ENCODE measurements at regions not wholly inside any gene's neighbourhood (a gene's known extent, or its start where the extent isn't known, plus 50 kb on each side); places are given as distances from the start of the nearest gene placed in this dataset.

DNA sequence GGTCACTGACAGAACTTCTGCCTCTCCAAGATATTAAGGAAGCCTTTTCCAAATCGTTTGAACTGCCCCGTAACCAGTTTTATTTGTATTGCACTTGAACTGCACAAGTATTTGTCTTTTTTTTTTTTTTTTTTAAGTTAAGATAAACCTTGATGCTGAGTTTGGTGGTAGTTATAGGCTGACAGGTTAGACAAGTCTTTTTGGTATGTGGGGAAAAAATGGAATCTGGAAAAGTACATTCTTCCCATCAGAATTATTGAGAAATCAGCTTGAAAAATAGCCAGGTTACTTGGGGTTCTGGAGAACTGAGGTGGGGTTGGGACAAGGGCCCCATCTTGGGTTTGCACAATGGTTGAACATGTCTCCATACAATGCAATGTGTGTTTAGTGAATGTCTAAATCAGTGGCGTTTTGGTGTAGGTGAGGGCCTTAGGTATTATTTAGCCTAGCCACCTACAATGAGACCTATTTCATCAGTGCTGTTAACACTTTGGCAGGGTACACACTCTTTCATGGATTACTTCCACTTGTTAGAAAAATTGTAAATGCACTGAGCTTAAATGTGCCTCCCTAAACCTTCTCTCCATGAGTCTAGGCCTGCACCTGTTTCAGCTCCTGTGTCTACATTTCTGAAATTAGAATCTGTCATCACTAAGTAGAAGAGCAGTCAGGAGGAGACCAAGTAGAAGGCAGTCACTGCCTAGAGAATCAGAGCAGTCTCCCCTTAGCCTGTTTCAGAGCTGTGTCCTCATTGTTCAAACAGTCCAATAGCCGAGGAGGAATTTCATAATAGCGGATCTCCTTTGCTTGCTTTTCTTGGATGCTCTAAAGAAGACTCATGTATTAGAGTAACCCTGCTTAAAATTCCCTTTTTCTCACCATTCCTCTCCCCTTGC lies 140.0 kb upstream of the HMHB1 start:
- TF ChIP-seq, protein P1, sequence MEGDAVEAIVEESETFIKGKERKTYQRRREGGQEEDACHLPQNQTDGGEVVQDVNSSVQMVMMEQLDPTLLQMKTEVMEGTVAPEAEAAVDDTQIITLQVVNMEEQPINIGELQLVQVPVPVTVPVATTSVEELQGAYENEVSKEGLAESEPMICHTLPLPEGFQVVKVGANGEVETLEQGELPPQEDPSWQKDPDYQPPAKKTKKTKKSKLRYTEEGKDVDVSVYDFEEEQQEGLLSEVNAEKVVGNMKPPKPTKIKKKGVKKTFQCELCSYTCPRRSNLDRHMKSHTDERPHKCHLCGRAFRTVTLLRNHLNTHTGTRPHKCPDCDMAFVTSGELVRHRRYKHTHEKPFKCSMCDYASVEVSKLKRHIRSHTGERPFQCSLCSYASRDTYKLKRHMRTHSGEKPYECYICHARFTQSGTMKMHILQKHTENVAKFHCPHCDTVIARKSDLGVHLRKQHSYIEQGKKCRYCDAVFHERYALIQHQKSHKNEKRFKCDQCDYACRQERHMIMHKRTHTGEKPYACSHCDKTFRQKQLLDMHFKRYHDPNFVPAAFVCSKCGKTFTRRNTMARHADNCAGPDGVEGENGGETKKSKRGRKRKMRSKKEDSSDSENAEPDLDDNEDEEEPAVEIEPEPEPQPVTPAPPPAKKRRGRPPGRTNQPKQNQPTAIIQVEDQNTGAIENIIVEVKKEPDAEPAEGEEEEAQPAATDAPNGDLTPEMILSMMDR (IDR thresholded peaks at IDR 0.05) = no peak
- TF ChIP-seq POLR2A (IDR thresholded peaks at IDR 0.05) = no peak

All from heart left ventricle (tissue), 13 donors.